NK-92 (cell line): ENCODE measurements at regions not wholly inside any gene's neighbourhood (a gene's known extent, or its start where the extent isn't known, plus 50 kb on each side); places are given as distances from the start of the nearest gene placed in this dataset.
"Not testable (repeated sequence)": the region's sequence is repeated elsewhere in the genome, so short reads cannot be mapped to it uniquely, and the experiment has no call there.

Experiments
- DNase-seq: peaks from one replicate; lab custom pipeline; 2025; ENCODE audit not compliant: unreplicated experiment; lab: John Stamatoyannopoulos, UW

DNA sequence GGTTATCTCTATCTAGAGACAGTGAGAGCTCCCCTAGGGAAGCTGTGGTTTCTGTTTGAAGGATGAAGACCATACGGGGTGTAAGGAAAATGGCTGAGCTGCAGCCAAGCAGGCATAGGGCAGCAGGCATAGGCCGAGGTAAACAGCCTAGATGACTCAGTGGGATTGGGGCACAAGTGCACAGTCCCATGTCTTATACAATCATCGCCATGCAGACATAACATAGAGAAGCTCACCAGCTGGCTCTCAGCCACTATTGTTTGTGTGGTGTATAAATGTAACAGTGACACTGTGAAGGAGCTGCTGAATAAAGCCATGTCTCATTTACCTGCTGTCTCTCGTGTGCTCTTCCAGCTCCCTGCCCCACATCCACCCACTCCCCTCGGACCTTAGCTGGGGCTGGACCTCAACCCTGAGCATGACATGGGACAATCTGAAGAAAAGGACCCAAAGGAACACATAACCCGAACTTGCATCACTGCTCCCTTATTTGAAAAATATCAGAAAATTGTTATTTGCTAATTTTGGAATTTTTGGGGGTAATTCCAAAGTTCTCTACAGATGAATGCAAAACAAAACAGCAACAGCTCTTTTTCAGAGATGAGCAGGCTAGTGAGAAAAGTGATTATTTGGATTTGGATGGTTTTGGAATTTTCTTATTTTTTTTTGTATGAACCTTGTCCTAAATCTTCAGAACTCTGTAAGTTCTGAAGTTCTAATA lies 582.7 kb downstream of the REEP3 start:
- DNase-seq: no peak

DNA sequence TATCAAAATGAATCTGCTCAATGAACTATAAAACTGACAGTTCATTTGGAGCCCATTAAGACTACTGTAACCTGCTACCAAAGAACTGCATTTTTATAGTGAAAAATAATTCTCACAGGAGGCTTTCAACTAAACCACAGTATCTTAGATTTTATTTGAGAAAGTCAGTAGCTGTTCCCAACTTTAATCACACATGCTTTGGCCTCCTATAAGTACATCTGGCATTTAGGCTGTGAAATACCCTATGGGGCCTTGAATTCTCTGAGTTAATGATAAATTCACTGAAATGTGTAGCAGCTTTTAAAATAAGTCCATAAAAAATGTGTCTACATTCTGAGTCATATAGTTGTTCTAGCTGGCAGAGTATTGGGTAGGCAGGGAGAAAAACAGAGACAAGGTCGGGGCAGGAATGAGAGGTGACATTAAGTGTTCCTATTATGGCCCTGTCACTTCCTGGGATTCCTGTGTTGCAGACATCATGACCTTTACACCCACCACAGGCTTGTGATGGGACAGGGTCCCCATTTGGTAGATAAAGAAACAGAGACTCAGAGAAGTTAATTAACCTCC lies 588.8 kb downstream of the REEP3 start:
- no peak for DNase-seq

DNA sequence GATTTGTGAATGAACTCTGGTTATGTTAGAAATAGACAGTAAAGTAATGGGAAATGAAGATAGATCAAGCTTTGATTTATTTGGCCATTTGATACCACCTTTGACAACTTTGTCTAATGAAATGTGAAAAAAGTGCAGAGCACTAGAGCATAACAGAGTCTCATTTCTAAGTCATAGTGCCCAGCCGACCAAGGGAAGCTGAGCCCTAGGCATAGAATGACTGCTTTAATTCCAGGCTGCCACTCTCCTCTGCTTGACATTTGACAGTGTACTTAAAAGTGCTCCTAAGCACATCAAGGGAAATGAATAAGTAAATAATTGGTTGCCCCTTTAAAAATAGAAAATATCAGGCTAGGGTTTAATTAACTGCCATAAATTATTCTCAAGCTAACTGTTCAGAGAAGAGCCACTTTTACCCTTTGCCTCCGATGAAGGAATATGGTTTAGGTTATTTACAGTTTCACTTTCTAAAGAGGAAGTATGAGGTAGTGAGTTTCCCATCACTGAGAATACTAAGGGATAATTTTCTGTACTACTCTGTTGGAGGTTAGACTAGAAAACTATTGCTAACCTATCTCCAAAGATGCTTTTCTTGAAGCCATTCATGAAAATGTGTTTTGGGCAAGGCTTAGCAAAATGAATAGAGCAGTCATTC lies 591.6 kb downstream of the REEP3 start:
- no peak for DNase-seq

DNA sequence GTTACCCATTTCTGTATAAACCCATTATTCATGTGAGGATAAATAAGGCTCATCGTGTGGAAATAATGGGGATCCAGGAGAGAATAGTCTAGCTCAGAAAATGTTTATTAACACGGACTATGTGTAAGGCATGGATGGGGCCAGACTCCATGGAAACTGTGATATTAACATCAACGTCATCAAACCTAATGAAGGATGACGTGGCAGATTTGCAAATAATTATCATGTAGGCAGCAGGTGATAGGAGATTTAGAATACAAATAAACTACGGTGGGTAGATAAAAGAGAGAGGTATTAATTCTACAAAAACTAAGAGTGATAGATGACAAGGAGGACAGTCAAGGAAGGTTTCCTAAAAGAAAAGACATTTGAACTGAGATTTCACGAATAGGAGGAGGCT lies 592.2 kb downstream of the REEP3 start:
- no peak for DNase-seq

DNA sequence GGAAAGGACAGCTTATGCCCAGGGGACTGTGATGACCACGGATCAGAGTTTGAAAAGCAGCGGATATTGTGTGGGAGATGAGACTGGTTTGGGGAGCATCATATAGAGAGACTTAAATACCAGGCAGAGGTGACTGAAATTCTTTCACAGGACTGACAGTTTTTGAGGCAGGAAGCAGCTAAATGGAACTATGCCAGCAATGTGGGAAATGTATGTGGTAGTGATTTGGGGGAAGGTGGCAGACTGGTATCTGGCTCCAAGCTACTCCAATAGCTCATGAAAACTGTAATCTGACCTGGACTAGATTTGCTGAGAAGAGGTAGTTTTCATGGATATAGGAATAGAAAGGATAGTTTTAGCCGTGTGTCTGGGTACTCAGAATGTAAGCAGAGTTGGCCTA lies 592.6 kb downstream of the REEP3 start:
- DNase-seq: no peak

DNA sequence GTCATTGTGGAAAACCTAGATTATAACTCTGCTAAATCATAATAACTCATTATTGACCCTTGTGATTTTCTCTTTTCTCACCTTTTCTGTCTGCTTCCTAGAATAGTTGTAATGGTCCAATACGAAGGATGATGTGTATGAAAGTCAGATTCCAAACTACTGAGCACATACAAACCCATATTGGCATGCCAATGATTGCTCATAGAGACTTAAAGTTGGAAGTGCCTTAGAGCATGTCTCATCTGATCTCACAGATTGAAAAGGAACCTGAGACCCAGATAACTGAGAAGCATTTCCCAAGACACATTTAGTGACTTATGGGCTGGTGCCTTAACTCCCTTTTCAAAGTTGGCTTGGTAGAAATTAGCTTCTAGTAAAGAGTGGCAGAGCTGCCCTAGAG lies 594.3 kb downstream of the REEP3 start:
- no peak for DNase-seq

DNA sequence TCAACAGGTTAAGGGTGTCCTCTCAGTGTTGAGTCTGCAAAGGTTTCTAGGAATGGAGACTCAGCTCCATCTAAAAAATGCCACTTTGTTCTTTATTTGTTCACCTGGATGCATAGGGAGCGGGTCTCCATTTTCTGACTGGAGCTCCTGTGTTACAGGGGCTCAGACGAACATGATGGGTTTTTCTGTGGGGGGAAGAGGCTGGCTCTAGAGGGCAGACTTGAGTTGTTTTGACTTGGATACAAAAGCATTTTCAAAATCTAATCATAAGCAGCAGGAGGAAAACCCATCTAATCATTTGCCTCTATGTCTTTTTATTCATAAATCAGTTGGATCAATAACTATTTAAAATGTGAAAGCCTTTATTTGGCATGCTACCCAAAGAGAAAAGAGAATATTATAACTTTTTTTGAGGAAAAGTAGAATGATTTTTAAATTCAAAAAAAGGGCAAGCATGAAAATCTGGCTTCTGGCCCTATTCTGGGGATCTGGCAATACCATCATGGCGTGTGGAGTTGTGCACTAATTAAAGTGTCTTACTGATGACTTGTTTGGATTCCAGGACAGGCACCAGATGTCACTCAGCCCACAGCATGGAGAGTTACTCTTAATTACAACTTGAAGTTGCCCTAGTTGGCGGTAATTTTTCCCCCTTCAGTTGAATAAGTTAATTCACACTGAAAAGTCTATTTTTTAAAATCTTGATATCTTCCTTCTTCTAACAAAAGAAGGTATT lies 594.9 kb downstream of the REEP3 start:
- DNase-seq: no peak

DNA sequence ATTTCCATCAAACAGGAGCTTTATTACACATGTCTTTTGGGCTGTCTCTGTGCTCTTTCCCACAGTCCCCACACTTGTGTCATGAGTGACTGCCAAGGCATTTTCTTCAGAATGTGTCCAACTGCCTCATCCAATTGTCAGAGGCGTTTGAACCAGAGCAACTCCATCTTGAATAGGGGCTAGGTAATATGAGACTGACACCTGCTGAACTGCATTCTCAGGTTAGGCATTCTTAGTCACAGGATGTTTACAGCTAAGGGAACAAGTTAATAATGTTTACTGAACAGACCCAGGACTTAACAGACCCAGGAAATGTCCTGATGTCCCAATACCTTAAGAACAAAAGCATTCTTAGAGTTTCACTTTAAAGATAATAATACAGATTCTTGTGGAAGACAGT lies 595.5 kb downstream of the REEP3 start:
- no peak for DNase-seq

DNA sequence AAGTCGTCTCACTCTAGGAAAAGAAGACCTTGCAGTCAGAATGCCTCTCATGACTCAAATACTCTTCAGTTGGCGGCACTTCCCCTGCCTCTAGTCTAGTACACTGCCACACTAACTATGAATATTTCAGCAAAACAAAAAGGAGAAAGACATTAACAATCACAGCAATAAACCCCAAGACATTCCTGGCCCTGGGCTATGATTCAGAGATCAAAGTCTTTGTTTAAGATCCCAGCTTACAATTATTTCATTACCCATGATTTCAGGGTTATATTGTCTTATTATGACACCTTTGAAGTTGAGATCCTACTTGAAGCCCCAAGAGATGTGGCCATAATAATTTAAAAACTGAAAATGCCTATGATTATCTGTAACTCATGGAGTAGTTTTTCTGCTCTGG lies 597.5 kb downstream of the REEP3 start:
- DNase-seq: no peak

DNA sequence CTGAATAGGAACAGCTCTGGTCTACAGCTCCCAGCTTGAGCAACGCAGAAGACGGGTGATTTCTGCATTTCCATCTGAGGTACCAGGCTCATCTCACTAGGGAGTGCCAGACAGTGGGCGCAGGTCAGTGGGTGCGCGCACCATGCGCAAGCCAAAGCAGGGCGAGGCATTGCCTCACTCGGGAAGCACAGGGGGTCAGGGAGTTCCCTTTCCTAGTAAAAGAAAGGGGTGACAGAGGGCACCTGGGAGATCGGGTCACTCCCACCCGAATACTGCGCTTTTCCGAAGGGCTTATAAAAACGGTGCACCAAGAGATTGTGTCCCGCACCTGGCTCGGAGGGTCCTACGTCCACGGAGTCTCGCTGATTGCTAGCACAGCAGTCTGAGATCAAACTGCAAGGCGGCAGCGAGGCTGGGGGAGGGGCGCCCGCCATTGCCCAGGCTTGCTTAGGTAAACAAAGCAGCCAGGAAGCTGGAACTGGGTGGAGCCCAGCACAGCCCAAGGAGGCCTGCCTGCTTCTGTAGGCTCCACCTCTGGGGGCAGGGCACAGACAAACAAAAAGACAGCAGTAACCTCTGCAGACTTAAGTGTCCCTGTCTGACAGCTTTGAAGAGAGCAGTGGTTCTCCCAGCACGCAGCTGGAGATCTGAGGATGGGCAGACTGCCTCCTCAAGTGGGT lies 599.2 kb downstream of the REEP3 start:
- DNase-seq: not testable (repeated sequence)

DNA sequence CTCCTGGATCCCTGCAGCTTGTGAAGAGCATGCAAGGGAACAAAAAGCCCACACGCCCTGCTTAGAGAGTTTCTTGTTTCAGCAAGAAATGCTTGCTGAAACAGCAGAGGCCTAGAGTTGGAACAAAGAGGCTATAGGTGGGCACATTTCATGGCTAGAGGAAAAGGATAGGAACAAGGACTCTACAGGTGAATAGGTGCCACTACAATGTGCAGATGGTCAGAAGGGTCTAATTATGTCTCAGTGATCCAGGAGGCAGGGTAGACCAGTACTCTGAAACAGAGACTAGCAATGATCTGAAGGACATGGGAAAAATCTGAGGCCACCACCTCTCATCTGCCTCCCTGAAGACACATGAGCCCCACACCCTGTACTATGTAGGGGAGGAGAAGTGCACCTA lies 609.0 kb downstream of the REEP3 start:
- no peak for DNase-seq

DNA sequence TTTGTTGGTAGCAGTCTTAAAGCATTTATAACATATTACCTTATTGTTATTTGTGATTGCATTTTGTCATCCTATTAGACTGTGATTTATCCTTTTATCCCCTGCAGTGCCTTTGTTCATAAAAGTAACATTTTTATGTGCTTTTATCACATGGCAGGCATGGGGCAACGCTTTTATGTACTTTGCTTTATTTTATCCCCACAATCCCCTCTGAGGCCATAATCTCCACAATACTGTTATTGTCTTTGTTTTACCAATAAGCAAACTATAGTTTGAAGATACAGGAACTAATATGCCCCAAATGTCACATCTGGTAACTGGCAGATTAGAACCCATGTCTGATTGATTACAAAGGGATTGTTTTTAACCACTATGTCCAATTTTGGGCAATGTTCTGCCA lies 613.5 kb downstream of the REEP3 start:
- no peak for DNase-seq

DNA sequence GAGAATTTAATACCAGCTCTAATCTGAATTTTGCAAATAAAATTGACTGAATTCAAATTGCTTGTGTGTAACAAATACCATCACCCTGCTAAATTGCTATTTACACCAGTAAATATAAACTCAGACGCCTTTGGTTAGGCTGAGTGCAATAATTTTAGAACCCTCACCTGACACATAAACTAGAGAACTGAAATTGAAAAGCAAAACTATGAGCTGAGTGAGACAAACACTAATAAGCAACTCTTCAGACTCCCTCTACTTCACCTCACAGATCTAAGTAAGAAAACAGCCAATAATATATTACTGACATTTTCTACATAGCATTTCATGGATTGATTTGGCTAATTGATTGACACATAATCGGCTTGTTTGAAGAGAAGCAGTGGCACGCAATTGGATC lies 621.2 kb downstream of the REEP3 start:
- no peak for DNase-seq

DNA sequence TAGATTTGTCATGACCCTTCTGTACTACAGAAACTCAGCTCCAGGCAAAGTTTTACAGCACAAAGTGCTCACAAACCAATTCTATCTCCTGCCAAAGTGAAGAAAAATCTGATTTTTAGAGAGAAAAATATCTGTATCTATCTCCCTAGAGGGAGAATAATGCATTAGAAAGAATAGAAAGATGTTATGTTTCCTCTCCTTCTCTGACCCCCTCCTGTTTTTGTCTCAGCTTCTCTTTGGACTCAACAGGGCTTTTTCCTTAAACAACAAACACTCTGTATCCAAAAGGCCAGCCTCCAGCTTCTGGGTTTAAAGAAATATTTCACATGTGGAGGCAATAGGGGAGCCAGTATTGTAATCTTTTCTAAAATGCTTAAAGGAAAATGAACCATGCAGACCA lies 627.4 kb downstream of the REEP3 start:
- no peak for DNase-seq

DNA sequence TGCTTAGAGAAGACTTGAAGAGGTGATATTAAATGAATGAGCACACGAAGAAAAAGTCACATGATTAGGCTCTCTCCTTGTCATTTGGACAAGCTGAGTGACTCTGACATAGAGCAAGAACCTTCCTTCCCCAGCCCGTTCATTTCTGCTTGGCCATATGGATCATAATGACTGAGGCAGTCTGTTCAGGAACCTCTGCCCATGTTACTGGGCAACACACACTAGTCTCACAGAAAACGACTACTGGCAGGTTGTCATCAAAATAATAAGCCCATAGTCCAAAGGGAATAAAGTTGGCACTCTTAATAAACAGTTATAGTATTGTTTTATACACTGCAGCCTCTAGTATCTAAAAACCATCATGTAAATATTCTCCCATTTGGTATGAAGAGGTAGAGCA lies 635.0 kb downstream of the REEP3 start:
- no peak for DNase-seq

DNA sequence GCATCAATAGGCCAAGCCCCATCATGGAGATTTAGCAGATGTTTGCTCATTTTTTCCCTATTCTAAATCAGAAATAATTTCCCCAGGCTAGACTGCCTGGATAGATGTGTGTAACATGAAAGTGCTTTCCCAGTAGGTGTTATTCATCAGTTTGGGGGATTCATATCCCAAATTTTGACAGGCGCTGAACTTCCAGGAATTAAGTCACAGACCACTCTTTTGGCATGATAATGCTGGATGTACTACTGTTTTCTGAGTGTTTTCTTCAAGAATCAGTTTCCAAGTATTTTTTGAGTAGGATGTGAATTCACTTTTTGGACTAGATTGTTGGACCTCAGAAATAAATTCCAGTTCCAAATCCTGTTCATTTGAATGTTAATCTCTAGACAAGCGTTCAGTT lies 637.4 kb downstream of the REEP3 start:
- DNase-seq: no peak

DNA sequence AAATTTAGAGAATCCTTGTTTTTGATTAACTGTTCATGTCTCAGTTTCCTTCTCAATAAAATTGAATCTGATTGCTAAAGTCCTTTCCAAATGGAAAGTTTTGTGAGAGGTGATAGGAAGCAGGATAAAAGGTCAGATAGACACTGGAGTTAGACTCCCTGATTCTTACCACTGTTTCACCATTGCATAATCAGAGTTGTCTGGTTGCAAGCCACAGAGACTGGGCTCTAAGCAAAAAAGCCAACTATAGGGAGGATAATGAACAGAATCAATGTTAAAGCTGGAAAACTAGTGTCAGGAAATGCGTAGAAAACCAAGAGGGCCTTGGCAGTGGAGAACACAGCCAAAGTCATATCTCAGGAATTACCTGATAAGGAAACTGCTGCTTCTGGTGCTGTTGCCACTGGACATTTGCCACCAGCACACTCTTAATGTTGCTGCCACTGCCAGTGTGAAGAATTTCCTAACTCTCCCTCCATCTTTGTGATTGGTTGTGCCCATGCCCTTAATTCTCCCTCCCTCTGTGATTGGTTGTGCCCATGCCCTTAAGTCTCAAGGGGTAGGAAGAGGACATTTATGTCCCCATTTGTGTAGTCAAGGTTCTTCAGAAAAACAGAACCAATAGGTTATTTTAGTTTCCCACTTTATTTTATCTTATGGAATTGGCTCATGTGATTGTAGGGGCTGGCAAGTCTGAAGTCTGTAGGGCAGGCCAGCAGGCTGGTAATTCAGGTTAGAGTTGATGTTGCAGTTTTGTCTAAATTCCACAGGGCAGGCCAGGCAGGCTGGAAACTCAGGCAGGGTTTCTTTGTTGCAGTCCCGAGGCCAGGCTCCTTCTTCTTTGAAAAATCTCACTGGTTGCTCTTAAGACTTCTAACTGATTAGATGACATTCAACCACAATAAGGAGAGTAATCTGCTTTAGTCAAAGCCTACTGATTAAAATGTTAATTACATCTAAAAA lies 639.0 kb downstream of the REEP3 start:
- DNase-seq: no peak

DNA sequence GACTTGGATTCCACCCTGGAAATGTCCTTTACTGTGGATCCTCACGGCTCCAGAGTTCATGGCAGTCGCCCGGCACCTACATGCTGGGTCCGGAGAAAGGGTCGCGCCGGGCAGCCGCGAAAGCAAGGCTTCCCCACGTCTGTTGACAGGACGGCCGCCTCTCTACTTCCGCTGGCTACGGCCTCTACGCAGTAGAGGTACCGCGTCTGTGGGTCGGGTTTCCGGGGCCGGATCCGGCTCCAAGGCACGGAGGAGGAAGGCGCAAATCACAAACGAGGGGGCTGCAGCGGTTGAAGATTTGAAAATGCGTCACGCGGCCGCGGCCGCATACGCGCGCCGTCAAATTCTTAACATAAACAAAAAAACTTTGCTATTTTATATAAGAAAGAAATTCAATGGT lies 649.6 kb downstream of the REEP3 start:
- no peak for DNase-seq

DNA sequence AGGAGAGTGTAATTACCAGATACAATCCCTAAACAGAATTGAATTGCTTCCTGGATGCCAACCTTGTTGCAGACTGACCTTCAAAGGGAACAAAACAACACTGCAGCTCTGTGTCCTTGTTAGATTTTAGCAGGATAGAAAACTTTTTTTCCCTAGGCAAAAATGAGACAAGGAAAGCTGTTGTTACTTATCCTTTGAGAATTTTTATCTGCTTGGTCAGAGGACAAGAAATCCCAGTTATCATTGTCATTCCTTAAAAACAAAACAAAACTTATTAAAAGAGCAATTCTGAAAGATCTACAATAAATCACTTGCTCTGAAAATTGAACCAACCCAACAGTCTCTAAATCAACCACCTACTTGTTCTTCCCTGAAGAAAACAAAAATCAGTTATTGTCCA lies 652.6 kb downstream of the REEP3 start:
- no peak for DNase-seq

DNA sequence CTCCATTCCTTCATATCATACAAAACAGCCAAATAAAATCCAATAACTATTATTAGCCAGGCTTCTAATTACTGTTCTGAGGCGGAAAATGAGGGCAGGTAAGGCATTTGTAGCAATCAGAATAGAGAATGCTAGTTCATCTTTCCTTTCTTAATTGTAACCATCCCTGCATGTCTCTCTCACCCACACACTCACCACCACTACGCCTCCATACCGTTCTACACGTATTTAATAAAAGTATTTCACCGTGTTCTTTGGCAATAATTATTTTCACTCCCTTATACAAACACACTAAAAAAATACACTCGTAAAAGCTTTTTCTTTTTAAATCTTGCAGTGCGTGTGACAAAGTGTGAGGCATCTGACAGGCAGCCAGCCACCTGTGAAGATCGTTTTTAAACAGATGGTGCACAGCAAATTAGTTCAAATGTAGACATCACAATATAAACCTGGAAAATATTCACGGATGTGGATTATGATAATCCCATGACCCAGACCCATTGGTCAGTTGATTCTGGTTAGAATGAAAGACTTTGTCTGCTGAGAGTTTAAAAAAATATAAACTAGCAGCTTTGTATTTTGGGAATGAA lies 653.6 kb downstream of the REEP3 start:
- no peak for DNase-seq
